Fibroblast of skin of back (primary cell): ENCODE measurements at regions not wholly inside any gene's neighbourhood (a gene's known extent, or its start where the extent isn't known, plus 50 kb on each side); places are given as distances from the start of the nearest gene placed in this dataset.

Source experiments
- DNase-seq: peaks from one replicate; pipeline ENCODE4 v3.0.0-alpha.2; 2013

- DNase-seq = no peak
Measured at GRCh38 chr20:24051160-24051559, 62.6 kb upstream of the GGTLC1 start.

GRCh38 chr20:24050119-24050518 is 61.5 kb upstream of the GGTLC1 start:
- DNase-seq = no peak

DNA sequence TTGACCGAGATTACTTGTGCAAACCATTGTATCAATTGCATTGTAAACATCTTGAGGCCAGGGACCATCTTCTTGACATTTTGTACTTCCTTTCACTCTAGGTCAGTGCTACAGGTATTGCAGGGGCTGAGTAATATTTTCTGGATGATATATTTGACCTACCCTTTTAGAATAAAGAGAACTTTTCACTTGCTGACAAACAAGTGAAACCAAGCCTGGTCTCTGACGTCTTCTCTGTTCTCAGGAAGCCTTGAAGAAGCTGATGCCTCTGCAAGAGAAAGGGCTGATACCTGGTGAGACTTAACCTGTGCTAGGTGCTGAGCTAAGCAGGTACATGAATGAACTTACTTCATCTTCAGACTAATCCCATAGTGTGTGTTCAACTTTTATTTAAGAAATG is 60.5 kb upstream of the GGTLC1 start:
- no peak for DNase-seq

DNA sequence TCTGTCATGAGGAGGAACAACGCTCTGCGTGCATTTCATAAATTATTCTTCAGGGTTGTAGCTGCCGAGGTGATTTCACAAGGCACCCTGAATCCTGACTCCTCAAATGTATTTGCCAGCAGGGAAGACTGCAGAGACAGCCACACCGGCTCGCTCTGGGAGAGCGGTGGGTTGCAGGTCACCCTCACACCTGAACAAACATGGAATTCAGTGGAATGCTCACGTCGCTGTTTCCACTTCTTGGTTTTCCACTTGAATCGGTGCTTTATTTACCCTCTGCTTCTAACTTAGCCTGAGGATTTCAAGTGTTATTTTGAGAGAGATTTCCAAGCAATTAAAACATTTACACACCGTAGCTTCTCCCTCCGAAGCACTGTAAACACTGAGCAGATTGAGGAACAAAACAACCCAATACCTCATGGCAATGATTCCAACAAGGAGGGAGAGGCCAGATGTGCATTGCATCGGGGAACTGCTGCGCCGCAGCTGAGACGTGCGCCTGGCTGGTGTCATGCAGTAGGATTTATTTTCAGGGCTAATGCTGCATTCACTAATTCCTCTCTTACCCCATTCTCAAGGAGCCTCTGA is 59.5 kb upstream of the GGTLC1 start:
- DNase-seq = no peak

DNA sequence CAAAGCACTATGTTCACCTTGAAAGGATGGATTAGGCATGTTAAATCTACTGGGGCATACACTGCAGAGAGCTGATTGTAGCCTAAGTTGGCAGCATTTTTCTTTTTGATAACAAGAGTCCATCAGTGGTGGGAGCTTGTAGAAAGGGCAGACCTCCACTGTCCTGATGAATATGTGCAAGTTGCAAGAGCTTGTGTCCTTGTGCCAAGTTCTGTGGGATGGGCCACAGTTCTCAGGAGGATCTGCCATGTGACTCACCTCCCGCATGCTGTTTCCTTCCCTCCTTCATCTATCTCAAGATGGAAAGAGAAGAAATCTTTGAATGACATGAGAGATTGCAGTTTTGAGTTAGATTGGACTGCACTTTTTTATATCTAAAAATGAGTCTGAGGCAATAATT is 58.3 kb upstream of the GGTLC1 start:
- no peak for DNase-seq

DNA sequence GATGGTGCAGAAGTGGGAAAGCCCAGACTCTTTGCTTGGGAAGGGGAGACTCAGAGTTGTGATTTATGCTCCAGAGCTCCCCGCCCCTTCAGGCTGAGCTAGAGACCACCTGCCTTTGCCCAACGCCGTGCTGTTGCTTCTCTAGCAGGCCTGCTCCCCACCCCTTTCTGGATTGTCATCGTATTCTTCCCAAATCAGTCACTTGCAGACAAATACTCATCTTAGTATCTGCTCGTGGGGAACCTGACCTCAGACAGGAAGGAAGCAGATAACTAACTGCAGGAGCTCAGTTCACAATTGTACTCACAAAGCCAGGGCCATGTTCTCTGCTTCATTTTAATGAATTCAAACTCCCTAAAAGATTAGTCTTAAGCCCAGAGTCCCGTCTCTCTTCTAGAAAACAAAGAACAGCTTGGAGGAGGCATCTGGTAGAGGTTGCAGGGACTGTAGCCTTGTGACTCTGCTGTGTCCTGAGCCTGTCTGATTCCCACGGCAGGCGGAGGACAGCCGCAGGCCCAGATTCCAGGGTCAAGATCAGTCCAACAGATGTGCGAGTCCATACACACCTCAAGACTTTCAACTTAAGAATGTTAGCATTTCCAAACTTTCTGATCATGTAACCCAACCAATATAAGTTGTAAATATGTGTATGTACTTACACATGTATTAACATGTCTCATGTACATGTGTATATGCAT is 57.2 kb upstream of the GGTLC1 start:
- DNase-seq = no peak

- peak; percentile 27 for DNase-seq
Measured at GRCh38 chr20:24043294-24043693, 54.7 kb upstream of the GGTLC1 start.

DNA sequence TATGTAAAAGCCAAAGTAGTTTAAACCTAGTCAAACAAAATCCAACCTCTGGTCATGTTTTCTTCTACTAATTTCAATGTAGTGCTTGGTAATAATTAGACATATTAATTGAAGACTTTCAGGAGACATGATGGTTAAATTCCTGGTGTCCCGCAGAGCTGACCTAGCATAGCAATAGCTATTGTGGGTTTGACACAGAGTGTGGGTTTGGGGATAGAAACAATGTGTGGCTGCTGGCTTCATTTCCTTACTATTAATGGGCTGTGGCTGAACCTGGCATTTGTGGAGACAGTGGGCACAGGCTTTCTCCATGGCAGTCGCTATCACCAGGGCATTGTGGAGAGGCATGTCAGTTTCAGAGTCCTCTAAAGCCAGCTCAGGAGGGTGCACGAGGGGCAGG is 54.1 kb upstream of the GGTLC1 start:
- DNase-seq = no peak

GRCh38 chr20:24040896-24041459 is 52.4 kb upstream of the GGTLC1 start:
- no peak for DNase-seq

DNA sequence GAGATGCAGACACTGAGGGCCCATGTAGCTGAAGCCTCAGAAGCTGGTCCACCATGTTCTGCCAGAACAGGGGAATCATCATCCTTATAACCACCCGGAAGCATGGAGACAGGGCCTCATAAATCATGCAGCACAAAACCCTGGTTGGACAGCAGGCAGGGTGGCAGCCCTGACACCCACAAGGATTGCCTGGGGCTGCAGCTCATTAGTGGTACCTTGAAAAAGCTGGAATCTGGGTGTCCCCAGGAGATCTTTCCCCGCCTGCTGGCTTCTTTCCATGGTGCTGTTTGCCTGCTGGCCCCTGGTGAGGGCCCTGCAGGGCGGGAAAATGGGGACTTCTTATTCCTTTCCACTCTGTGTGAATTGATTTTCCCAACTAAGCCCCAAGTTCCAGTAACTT is 50.6 kb upstream of the GGTLC1 start:
- DNase-seq = no peak
